Gastrocnemius medialis (tissue), 4 donors: ENCODE measurements at regions not wholly inside any gene's neighbourhood (a gene's known extent, or its start where the extent isn't known, plus 50 kb on each side); places are given as distances from the start of the nearest gene placed in this dataset.

Source experiments
- ATAC-seq, 2 donors: fragments of 150-250 bp; one replicate each; pipeline ENCODE4 v1.9.1; 2016
- DNase-seq, 2 donors: peaks; one replicate each; pipeline ENCODE4 v3.0.0-alpha.2; 2019
- H3K27ac ChIP-seq, 4 donors: fragments of 200-600 bp; sonication (generic); 1 replicate in 1 of 4; 2 replicates in 3 of 4; pipeline ENCODE4 v1.5.1; 2016 to 2018; ENCODE audit warnings: mild to moderate bottlenecking in 2 of 4, moderate library complexity in 1 of 4
- H3K27me3 ChIP-seq, 3 donors: fragments of 200-600 bp; sonication (generic) in 2 of 3; 1 replicate in 1 of 3; 2 replicates in 2 of 3; pipeline versions ENCODE4 v1.5.1 to v1.6.0; 2016 to 2019; ENCODE audit warnings: mild to moderate bottlenecking in 1 of 3, moderate library complexity in 1 of 3
- H3K36me3 ChIP-seq, 2 donors: fragments of 200-600 bp; sonication (generic) in 1 of 2; one replicate each; pipeline ENCODE4 v1.5.1; 2017 to 2018
- H3K4me1 ChIP-seq, 2 donors: fragments of 200-600 bp; sonication (generic) in 1 of 2; one replicate each; pipeline ENCODE4 v1.5.1; 2016 to 2017; ENCODE audit warnings: mild to moderate bottlenecking in 2 of 2
- H3K4me3 ChIP-seq, 4 donors: fragments of 200-600 bp; sonication (generic) in 3 of 4; 1 replicate in 1 of 4; 2 replicates in 3 of 4; pipeline ENCODE4 v1.5.1; 2016 to 2019; ENCODE audit warnings: mild to moderate bottlenecking in 2 of 4
- H3K9me3 ChIP-seq, 3 donors: fragments of 200-600 bp; sonication (generic) in 2 of 3; 1 replicate in 1 of 3; 2 replicates in 2 of 3; pipeline ENCODE4 v1.5.1; 2016 to 2019
- CTCF ChIP-seq, 5 experiments: fragments of 450-650 bp in 3 of 5; fragments of 200-600 bp in 2 of 5; sonication (generic) in 2 of 5; IDR thresholded peaks in 4 of 5; conservative IDR thresholded peaks in 1 of 5; 1 replicate in 4 of 5; 2 replicates in 1 of 5; pipeline ENCODE4 v1.5.1; 2016 to 2019; ENCODE audit warnings: antibody characterized with exemption in 5 of 5, mild to moderate bottlenecking in 3 of 5, moderate library complexity in 3 of 5
- POLR2A ChIP-seq, 2 donors: fragments of 450-650 bp; IDR thresholded peaks; one replicate each; pipeline ENCODE4 v1.6.1; 2017; ENCODE audit warnings: antibody characterized with exemption in 2 of 2, mild to moderate bottlenecking in 2 of 2, moderate library complexity in 2 of 2
- in situ Hi-C, 4 donors: fragments of 200-750 bp; cut with MboI; loops; one replicate each; pipeline versions ENCODE4 v1.15.0 to v1.8.0; 2017; ENCODE audit warnings: low sequenced_read_pairs in 4 of 4
- intact Hi-C: fragments of 100-400 bp; cut with DNase I; formaldehyde crosslinking; loops from one replicate; pipeline ENCODE4 v1.15.1; 2023; ENCODE audit warnings: low total_unique reads

GRCh38 chrX:968148-968965 is 244.1 kb downstream of the CRLF2 start:
- H3K9me3 ChIP-seq: no peaks in the 10 kb centered on the region
- in situ Hi-C loops: no loop called here
- TF ChIP-seq CTCF (IDR thresholded peaks at IDR 0.05 in 4 of 5, conservative IDR thresholded peaks at IDR 0.05 in 1 of 5) (no peak), POLR2A (IDR thresholded peaks at IDR 0.05) (no peak)
- H3K27ac ChIP-seq: no peak overlapping the region
- H3K4me3 ChIP-seq: no peak overlapping the region
- H3K27me3 ChIP-seq: no peaks in the 10 kb centered on the region
- ATAC-seq (no peak), DNase-seq (no peak)
- H3K4me1 ChIP-seq: no peaks in the 10 kb centered on the region
- no peaks in the 10 kb centered on the region for H3K36me3 ChIP-seq
- intact Hi-C loops: no loop called here

GRCh38 chrX:966396-967070 is 245.9 kb downstream of the CRLF2 start:
- intact Hi-C loops (no loop called here), in situ Hi-C loops (no loop called here)
- no peak for DNase-seq
- no peaks in the 10 kb centered on the region for H3K27me3 ChIP-seq
- no peak overlapping the region for H3K27ac ChIP-seq
- no peaks in the 10 kb centered on the region for H3K4me1 ChIP-seq
- no peak overlapping the region for H3K4me3 ChIP-seq
- no peaks in the 10 kb centered on the region for H3K36me3 ChIP-seq
- no peaks in the 10 kb centered on the region for H3K9me3 ChIP-seq
- TF ChIP-seq POLR2A (IDR thresholded peaks at IDR 0.05) (no peak), CTCF (IDR thresholded peaks at IDR 0.05 in 4 of 5, conservative IDR thresholded peaks at IDR 0.05 in 1 of 5) (no peak)
- no peak for ATAC-seq

- in situ Hi-C loops: no loop called here
- ATAC-seq: no peak
- H3K9me3 ChIP-seq: no peaks in the 10 kb centered on the region
- H3K27ac ChIP-seq: no peak overlapping the region
- DNase-seq: no peak
- H3K4me1 ChIP-seq: no peaks in the 10 kb centered on the region
- H3K36me3 ChIP-seq: no peaks in the 10 kb centered on the region
- no peaks in the 10 kb centered on the region for H3K27me3 ChIP-seq
- no peak overlapping the region for H3K4me3 ChIP-seq
- intact Hi-C loops: no loop called here
- no peak for TF ChIP-seq POLR2A (IDR thresholded peaks at IDR 0.05)
- TF ChIP-seq CTCF (IDR thresholded peaks at IDR 0.05 in 4 of 5, conservative IDR thresholded peaks at IDR 0.05 in 1 of 5): no peak
These were observed 247.5 kb downstream of the CRLF2 start for GRCh38 chrX:964831-965416.

- intact Hi-C loops: no loop called here
- Histone ChIP-seq H3K4me1 (no peaks in the 10 kb centered on the region), H3K36me3 (no peaks in the 10 kb centered on the region), H3K4me3 (no peak overlapping the region), H3K27me3 (no peaks in the 10 kb centered on the region), H3K9me3 (no peaks in the 10 kb centered on the region), H3K27ac (no peak overlapping the region)
- no peak for TF ChIP-seq POLR2A (IDR thresholded peaks at IDR 0.05)
- TF ChIP-seq CTCF (IDR thresholded peaks at IDR 0.05 in 4 of 5, conservative IDR thresholded peaks at IDR 0.05 in 1 of 5): no peak
- DNase-seq: no peak
- no peak for ATAC-seq
- in situ Hi-C loops: no loop called here
These were observed 251.6 kb downstream of the CRLF2 start for GRCh38 chrX:960821-961220.
